PFSK-1 (cell line): ENCODE measurements at regions not wholly inside any gene's neighbourhood (a gene's known extent, or its start where the extent isn't known, plus 50 kb on each side); places are given as distances from the start of the nearest gene placed in this dataset.

Experiments
- FOXP2 ChIP-seq: optimal IDR thresholded peaks from 2 replicates; pipeline ENCODE3; 2011; ENCODE audit warnings: borderline replicate concordance, control low read depth, inconsistent platforms; ENCODE audit not compliant: insufficient read depth; ENCODE audit errors: extremely low read length, extremely low read depth
- POLR2AphosphoS5 ChIP-seq: IDR thresholded peaks from 2 replicates; pipeline ENCODE4 v1.6.1; 2012; ENCODE audit warnings: low read depth, mild to moderate bottlenecking, control low read depth, low read length, moderate library complexity
- SIN3A ChIP-seq: IDR thresholded peaks from 2 replicates; pipeline ENCODE4 v1.6.1; 2012; ENCODE audit warnings: mild to moderate bottlenecking, low read length, moderate library complexity, borderline replicate concordance; ENCODE audit not compliant: insufficient read depth
- TAF1 ChIP-seq: IDR thresholded peaks from 2 replicates; pipeline ENCODE4 v1.6.1; 2012; ENCODE audit warnings: low read length, control low read depth, borderline replicate concordance; ENCODE audit not compliant: insufficient read depth
- TF ChIP-seq, protein P1 (sequence below), 2 experiments: IDR thresholded peaks; 2 replicates each; pipeline versions ENCODE4 v1.6.1 to v1.8.0; 2011 to 2012; ENCODE audit warnings: low read depth in 2 of 2, low read length in 2 of 2, control low read depth in 1 of 2, inconsistent platforms in 1 of 2, mild to moderate bottlenecking in 1 of 2, moderate library complexity in 1 of 2; ENCODE audit not compliant: insufficient read depth in 1 of 2

DNA sequence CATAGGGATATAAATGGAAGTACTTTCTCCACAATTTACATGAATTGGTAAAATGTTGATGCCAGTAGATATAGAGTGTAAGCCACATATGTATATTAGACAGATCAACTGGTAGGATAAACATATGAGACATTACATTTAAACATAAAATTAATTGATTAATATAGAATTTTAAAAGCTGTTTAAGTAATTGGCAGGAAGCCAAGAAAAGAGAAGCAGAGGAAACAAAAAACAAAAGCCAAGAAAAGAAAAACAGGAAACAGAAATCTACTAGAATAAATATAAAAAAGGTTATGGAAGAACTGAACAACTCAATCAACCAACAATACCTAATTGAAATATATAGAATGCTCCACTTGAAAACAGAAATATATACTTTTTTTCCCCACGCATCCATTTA is 920.1 kb upstream of the TMEFF2 start:
- TF ChIP-seq SIN3A (no peak), FOXP2 (no peak), POLR2AphosphoS5 (no peak), TAF1 (no peak)
- TF ChIP-seq, protein P1, sequence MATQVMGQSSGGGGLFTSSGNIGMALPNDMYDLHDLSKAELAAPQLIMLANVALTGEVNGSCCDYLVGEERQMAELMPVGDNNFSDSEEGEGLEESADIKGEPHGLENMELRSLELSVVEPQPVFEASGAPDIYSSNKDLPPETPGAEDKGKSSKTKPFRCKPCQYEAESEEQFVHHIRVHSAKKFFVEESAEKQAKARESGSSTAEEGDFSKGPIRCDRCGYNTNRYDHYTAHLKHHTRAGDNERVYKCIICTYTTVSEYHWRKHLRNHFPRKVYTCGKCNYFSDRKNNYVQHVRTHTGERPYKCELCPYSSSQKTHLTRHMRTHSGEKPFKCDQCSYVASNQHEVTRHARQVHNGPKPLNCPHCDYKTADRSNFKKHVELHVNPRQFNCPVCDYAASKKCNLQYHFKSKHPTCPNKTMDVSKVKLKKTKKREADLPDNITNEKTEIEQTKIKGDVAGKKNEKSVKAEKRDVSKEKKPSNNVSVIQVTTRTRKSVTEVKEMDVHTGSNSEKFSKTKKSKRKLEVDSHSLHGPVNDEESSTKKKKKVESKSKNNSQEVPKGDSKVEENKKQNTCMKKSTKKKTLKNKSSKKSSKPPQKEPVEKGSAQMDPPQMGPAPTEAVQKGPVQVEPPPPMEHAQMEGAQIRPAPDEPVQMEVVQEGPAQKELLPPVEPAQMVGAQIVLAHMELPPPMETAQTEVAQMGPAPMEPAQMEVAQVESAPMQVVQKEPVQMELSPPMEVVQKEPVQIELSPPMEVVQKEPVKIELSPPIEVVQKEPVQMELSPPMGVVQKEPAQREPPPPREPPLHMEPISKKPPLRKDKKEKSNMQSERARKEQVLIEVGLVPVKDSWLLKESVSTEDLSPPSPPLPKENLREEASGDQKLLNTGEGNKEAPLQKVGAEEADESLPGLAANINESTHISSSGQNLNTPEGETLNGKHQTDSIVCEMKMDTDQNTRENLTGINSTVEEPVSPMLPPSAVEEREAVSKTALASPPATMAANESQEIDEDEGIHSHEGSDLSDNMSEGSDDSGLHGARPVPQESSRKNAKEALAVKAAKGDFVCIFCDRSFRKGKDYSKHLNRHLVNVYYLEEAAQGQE (IDR thresholded peaks at IDR 0.05; ENCODE audit: insufficient read depth in 1 of 2, low read depth in 2 of 2, low read length in 2 of 2), result no peak

DNA sequence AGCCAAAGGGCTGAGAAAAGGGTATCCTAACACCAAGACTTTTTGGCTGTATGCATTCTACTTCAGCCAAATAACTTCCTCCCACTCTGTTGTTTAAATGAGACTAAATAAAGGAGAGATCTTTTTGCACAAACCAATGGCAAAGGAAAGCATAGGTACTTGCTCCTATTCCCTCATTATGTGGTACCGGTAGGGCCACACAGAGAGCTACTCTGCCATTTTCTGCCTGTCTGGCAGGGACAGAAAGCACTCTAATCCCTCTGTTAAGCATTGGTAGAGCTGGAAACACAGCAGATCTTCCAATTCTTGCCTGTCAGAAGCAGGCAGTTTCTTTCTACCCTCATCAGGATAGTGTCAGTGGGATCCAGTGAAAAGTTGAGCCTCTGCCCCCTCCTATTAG is 918.3 kb upstream of the TMEFF2 start:
- TF ChIP-seq FOXP2 (no peak), SIN3A (no peak), POLR2AphosphoS5 (no peak), TAF1 (no peak)
- TF ChIP-seq, protein P1 (IDR thresholded peaks at IDR 0.05; ENCODE audit: insufficient read depth in 1 of 2, low read depth in 2 of 2, low read length in 2 of 2), result no peak

DNA sequence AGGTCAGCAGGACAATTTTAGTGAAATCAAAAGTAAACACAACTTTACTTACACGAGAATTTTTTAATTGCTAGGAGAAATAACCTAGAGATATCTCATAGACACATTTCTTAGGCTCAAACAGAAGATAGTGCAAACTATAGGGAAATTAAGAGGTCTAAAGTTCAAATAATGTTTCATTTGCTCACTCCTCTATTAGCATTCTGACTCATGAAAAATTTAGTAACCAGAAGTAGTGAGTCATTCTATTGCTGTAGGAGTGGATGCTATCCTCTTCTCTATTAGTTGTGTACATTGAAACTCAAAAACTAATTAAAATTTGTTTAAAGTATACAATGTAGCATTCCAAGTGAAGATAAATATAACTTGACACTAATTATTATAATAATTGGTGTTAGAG is 908.3 kb upstream of the TMEFF2 start:
- TF ChIP-seq, protein P1 (IDR thresholded peaks at IDR 0.05; ENCODE audit: insufficient read depth in 1 of 2, low read depth in 2 of 2, low read length in 2 of 2), result no peak
- no peak for TF ChIP-seq SIN3A
- TF ChIP-seq POLR2AphosphoS5, result no peak
- TF ChIP-seq FOXP2, result no peak
- no peak for TF ChIP-seq TAF1

DNA sequence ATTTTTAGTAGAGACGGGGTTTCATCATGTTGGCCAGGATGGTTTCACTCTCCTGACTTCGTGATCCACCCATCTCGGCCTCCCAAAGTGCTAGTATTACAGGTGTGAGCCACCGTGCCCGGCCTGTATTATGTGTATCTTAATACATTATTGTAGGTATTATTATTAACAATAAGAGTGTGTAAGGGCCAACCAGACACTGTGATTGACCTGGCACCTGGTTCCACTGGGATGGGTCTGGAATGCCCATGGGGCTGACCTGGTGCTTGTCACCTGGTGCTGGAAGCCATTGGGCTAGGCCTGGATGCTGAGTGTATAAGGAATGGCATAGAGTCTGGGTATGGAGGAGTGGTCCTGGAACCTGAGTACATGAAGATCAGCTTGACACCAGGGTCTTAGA is 906.9 kb upstream of the TMEFF2 start:
- no peak for TF ChIP-seq FOXP2
- TF ChIP-seq SIN3A, result no peak
- TF ChIP-seq, protein P1 (IDR thresholded peaks at IDR 0.05; ENCODE audit: insufficient read depth in 1 of 2, low read depth in 2 of 2, low read length in 2 of 2), result no peak
- no peak for TF ChIP-seq TAF1
- no peak for TF ChIP-seq POLR2AphosphoS5

DNA sequence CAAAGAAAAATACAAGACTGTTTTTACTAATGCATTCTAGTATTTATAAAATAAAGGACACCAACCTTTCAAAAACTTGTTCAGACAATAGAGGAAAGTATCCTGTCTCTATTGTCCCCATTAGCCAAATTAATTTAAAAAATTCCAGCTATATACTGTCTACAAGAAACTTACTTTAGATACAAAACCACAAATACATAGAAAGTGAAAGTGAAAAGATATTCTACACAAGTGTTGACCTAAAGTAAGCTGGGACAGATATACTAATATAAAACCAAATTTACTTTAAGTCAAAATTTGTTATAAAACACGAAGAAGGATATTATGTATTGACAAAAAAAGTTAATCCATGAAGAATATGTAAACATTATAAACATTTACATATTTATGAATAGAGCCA is 893.3 kb upstream of the TMEFF2 start:
- TF ChIP-seq POLR2AphosphoS5 (no peak), TAF1 (no peak), FOXP2 (no peak)
